Stimulated activated CD4-positive, alpha-beta T cell treated with anti-CD3 and anti-CD28 coated beads, Interleukin-15, amount 100 ng/mL, for 48 hours (primary cell): ENCODE measurements at regions not wholly inside any gene's neighbourhood (a gene's known extent, or its start where the extent isn't known, plus 50 kb on each side); places are given as distances from the start of the nearest gene placed in this dataset.

Experiments
- DNase-seq, 2 donors: peaks; one replicate each; pipeline ENCODE4 v3.0.0-alpha.2; 2020; ENCODE audit warnings: low read depth in 2 of 2

DNA sequence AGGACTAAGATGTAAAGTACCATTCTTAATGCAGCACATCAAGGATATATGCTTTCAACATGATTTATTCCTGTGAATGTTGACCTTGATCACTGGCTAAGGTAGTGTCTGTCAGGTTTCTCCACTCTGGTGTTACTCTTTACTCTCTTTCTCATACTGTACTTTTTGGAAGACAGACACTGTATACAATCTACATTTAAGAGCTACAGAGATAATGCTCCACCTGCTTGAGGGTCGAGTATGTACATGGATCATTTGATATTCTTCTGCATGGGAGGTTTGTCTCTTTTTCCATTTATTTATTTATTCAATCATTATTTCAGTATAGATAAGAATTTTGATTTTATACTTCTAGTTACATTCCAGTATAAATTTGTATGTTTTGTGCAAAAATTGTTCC lies 199.5 kb upstream of the RGPD4 start:
- DNase-seq = no peak

DNA sequence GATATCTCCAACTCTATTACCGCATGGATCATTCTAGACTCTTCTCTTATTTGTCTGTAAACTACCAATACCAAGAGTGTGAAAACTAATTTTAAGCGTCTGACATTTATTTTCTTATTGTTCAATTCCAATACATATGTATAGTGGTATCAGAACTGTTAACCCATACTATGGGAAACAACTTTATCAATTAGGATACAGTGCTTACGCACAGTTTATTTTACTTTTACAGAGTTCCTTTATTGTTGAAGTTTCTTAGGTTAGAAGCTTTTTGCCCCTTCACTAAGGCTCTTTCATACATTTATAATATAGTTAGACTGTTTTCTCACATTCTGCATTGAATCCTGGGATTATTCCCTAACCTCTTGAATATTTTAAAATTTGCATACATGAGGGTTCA lies 198.8 kb upstream of the RGPD4 start:
- no peak for DNase-seq

DNA sequence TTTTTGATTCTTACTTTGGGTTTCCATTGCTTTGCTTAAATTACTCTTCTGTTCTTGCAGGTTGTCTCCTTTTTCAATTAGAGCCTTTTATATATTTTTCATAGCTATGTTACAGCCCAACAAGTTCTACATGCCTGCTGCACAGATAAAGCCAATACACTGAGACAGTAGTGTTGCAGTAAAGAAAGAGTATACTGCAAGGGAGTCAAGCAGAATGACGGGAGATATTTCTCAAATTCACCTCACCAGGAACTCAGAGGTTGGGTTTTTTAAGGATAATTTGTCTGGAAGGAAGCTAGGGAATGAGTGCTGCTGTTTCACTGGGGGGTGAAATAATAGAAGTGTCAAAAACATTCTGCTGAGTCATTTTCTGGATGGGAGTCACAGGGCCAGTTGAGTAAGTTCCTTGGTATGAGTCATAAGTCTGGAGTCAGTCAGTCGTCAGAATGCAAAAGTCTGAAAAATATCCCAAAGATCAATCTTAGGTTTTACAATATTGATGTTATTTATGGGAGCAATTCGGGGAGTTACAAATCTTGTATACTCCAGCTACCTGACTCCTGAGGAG lies 193.0 kb upstream of the RGPD4 start:
- no peak for DNase-seq

DNA sequence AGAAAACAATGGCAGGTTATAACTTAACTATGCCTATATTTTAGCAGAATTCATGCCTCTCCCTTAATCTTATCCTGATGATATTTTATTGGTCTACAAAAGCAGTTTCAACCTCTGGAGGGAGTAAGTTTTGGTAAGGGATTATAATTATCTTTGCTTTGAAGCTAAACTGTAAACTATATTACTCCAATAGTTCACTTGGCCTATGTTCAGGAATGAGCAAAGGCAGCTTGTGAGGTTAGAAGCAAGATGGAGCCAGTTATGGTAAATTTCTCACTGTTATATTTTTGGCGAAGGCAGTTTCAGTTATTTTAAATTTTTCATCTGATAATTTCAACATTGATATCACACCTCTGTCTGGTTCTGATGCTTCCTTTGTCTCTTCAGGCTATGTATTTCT lies 192.5 kb upstream of the RGPD4 start:
- no peak for DNase-seq

GRCh38 chr2:107635883-107636282 lies 190.8 kb upstream of the RGPD4 start:
- no peak for DNase-seq

GRCh38 chr2:107645586-107645985 lies 181.1 kb upstream of the RGPD4 start:
- DNase-seq = no peak

- no peak for DNase-seq
Observed at GRCh38 chr2:107648781-107649404, 177.8 kb upstream of the RGPD4 start.

DNA sequence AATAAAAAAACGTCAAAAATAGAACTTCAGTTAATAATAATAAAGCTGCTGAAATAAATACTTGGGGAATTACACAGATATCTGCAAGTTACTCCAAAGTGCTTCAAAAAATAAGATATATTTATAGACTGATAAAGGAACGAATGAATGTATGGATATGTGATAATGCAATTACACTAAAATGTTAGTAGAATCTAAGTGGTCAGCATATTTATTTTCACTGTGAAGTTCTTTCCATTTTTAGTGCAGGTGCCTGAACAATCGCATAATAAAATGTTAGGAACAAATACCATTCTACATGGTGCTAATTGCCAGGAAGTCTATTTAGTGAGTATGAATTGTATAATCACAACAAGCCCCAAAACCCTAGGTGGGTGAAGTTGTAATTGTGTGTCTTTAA lies 169.6 kb upstream of the RGPD4 start:
- DNase-seq = no peak

DNA sequence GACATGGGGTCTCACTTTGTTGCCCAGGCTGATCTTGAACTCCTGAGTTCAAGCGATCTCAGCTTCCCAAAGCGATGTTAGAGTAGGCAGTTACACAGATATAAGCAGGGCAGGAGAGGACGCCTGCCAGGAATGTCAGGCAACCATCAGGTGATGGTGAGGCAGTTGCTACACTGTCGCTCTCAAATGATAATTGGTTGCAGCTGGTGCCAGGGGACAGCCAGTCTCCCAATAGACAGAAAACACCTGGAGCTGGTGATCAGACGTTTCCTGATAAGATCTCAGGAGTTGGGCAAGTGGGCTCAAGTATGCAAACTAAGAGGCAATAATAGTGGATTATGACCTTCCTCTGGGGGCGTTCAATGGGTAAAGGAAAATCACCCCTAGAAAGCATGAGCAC lies 163.1 kb upstream of the RGPD4 start:
- no peak for DNase-seq

DNA sequence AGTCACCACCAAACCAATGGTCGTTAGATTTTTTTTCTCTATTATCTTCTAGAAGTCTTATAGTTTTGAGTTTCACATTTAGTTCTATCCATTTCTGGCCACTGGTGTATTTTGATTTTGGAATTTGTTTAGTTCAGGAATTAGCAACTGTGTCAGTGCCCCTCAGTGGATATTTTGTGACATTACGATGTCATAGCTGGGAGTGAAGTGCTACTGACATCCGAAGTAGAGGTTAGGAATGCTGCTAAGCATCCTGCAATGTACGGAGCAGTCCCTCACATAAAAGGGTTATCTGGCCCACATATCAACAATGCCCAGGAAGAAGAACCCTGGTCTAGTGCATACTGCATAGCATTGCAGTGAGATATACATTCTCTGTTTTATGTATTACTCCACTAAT lies 157.4 kb upstream of the RGPD4 start:
- DNase-seq = no peak

GRCh38 chr2:107681936-107682335 lies 144.8 kb upstream of the RGPD4 start:
- no peak for DNase-seq

DNA sequence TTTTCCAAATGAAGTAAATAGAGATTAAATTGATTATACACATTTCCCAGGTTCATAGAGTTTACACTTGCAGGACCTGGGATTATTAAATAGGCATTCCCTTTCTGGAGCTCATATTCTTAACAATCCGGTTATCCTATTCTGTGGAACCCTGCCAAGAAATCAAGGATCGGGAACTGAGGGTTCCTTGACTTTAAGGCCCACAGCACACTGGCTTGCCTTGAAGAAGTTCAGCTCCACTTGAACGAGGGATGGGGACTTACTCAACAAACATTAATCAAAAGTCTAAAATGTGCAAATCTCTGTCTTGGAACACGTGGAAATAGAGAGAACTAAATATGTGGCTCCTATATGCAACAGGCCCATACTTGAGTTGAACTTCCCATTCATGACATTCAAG lies 142.3 kb upstream of the RGPD4 start:
- DNase-seq = no peak

GRCh38 chr2:107685421-107685986 lies 141.2 kb upstream of the RGPD4 start:
- no peak for DNase-seq

DNA sequence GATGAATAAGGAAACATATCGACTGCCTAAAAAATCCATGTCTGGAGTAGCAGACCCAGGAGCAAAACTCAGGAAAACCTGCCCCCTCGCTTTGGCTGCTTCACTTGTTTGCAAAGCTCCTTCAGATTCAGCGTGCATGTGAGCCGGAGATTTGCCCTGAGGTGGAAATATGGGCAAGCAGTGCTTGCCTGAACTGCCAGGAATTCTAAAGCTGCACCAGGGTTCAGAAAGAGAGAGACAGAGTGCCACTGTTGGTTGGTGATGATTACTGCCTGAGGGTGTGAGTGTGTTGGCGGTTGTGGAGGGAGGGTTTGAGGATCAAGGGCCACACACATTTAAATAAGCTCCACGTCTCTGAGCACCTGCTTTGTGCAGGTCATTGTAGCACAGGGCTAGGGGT lies 139.6 kb upstream of the RGPD4 start:
- DNase-seq = no peak

DNA sequence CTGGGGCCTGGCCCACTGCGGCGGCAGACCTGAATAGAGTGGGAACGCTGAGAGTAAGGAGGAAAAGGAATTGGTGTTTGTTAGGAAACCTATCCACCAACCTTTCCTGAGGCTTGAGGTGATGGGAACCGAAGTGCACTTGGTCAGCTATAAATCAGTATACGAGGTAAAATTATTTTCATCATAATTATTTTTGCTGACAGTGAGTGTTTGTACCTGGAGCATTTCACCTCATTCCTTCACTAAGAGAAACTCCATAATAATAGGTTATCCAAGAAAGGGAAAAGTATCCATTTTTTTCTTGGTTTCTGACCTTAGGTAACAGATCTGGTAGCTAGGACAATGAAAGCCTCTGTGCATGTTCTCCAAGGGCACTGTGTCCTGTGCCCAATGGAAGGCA lies 138.6 kb upstream of the RGPD4 start:
- DNase-seq = no peak

- no peak for DNase-seq
Observed at GRCh38 chr2:107693604-107694003, 133.1 kb upstream of the RGPD4 start.

DNA sequence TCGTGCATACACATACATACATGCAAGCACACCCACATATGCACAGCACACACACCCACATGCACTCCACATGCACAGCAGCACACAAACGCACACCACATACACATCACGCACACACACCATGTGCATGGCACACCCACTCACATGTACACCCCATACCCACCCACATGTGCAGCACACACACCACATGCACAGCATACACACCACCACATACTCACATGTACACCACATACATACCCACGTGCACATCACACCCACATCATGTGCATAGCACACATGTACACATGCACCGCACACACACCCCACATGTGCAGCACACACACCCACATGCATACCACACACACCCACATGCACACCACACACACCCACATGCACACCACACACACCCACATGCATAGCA lies 132.0 kb upstream of the RGPD4 start:
- no peak for DNase-seq

DNA sequence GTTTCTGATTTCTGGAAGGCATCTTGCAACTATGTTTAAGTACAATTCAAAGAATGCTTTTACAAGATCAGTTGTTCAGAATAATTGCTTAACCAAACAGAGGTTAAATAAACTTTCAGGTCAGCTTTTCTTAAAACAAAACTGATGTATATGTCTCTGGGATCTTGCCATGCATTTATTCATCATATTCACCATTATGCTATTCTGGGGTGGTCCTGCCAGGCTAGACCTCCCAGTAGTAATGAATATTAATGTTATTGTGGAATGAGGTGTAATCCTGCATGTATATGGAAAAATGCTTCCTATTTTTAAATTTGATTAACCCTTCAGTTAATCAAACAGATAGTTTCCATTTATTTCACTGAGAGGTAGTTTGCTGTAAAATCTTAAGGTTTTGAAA lies 129.3 kb upstream of the RGPD4 start:
- no peak for DNase-seq

GRCh38 chr2:107698861-107699260 lies 127.8 kb upstream of the RGPD4 start:
- DNase-seq = no peak

GRCh38 chr2:107700073-107700472 lies 126.6 kb upstream of the RGPD4 start:
- no peak for DNase-seq

DNA sequence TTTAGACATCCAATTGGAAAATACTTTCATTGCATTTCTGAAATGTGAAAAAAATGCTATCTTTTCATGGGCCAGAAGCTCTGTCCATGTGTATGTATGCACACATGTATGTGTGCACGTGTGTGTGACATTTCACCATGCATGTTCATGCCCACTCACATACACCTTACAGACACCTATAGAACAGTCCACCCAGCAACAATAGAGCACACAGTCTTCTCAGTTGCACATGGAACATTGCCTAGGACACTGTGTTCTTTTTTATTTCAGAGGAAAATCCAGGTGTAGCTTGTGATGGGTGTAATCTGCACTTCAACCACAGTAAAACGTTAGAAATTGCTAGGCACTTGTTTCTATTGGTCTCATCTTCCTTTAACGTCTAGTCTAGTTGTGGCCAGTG lies 114.8 kb upstream of the RGPD4 start:
- no peak for DNase-seq

DNA sequence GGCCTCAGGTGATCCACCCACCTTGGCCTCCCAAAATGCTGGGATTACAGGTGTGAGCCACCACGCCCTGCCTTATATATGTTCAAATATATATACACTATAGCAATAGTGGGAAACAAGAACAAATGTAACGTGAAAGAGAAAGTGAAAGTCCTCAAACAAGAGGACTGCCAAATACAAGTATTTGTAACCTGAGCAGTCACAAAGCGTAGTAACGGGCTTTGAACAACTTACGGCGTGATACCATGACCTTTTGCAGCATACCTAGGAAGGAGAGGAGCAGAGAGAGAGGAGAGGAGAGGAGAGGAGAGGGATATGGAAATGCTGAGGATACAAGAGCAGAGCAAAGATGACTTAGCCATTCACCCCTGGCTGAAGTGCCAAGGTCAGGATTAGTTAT lies 113.8 kb upstream of the RGPD4 start:
- no peak for DNase-seq

DNA sequence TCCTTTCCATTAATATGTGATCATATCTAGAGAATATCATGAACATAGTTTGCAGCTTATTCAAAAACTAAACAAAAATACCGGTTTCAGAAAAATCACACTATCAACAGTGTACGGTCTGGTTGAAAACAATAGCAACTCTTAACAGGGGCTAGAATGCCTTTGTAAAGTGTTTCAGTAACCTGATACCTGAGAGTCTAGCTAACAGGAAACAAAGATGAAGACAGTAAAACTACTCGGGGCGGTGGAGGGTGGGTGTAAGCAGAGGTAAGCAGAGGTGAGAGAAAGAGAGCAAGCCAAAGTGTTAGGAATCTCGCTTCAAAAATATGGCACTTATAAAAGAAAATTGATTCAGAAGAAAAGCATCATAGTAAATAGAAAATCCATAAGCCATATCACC lies 109.0 kb upstream of the RGPD4 start:
- DNase-seq = no peak

GRCh38 chr2:107719141-107719540 lies 107.6 kb upstream of the RGPD4 start:
- DNase-seq = no peak
